GM12878 (cell line): ENCODE measurements at regions not wholly inside any gene's neighbourhood (a gene's known extent, or its start where the extent isn't known, plus 50 kb on each side); places are given as distances from the start of the nearest gene placed in this dataset.

Experiments used
- ATAC-seq: fragments of 200-7000 bp; cut with Tn5 transposase; 3 replicates; pipeline ENCODE4 v1.9.1; 2020; ENCODE audit warnings: mild to moderate bottlenecking, moderate library complexity
- BruUV-seq: library from RNA; stranded (reverse); fragments of 400-500 nt; replicated peaks from 2 replicates; lab custom pipeline; 2021; lab: Mats Ljungman, UMichigan
- CTCF ChIA-PET: fragments of 300-600 bp; sonication (Branson Sonifier 250); formaldehyde crosslinking; extraction: SDS; loops from one replicate; lab custom pipeline; 2021; ENCODE audit warnings: inconsistent platforms; lab: Yijun Ruan, JAX
- POLR2A ChIA-PET: fragments of 350-600 bp; formaldehyde crosslinking; extraction: SDS; loops from one replicate; lab custom pipeline; 2021; ENCODE audit warnings: inconsistent platforms; lab: Charles Lee
- RAD21 ChIA-PET: fragments of 300-600 bp; sonication (Branson Sonifier 250); formaldehyde crosslinking; loops from one replicate; lab custom pipeline; 2023; ENCODE audit warnings: antibody characterized with exemption; ENCODE audit not compliant: unreplicated experiment; lab: Charles Lee
- SMC1A ChIA-PET: fragments of 300-600 bp; sonication (Branson Sonifier 250); formaldehyde crosslinking; loops from one replicate; lab custom pipeline; 2023; ENCODE audit not compliant: unreplicated experiment, uncharacterized antibody; lab: Charles Lee
- DNase-seq: peaks from one replicate; pipeline ENCODE4 v3.0.0-alpha.2; 2011; ENCODE audit warnings: low read depth, low spot score
- FAIRE-seq: peaks from 3 replicates; lab custom pipeline; 2011; peaks lifted over from hg19 to GRCh38; lab: Jason Lieb, UNC
- H2AFZ ChIP-seq: 2 replicates; pipeline ENCODE4 v1.6.0; 2011; ENCODE audit warnings: low read depth, low read length, control low read depth; ENCODE audit not compliant: control insufficient read depth
- H3K27ac ChIP-seq: 2 replicates; pipeline ENCODE4 v1.5.1; 2011; ENCODE audit warnings: control low read depth; ENCODE audit not compliant: control insufficient read depth, insufficient read depth
- H3K27me3 ChIP-seq, 2 experiments: replicated peaks in 1 of 2; 2 replicates each; pipeline versions ENCODE4 v1.6.0 to v1.6.1; 2011; ENCODE audit warnings: low read length in 1 of 2; ENCODE audit not compliant: control insufficient read depth in 2 of 2, insufficient read depth in 2 of 2
- H3K36me3 ChIP-seq, 2 experiments: 2 replicates each; pipeline ENCODE4 v1.5.1; 2011; ENCODE audit warnings: low read length in 1 of 2; ENCODE audit not compliant: control insufficient read depth in 2 of 2, insufficient read depth in 2 of 2
- H3K4me1 ChIP-seq: 2 replicates; pipeline ENCODE4 v1.6.1; 2011; ENCODE audit warnings: mild to moderate bottlenecking, low read length, moderate library complexity, mixed read lengths; ENCODE audit not compliant: control insufficient read depth, insufficient read depth
- H3K4me2 ChIP-seq: 2 replicates; pipeline ENCODE4 v1.6.0; 2011; ENCODE audit warnings: control low read depth; ENCODE audit not compliant: control insufficient read depth, insufficient read depth
- H3K4me3 ChIP-seq: fragments of 200-600 bp; sonication (generic); 2 replicates; pipeline ENCODE4 v1.5.1; 2016
- H3K79me2 ChIP-seq: 2 replicates; pipeline ENCODE4 v1.6.0; 2011; ENCODE audit warnings: low read length; ENCODE audit not compliant: control insufficient read depth, insufficient read depth
- H3K9ac ChIP-seq: 2 replicates; pipeline ENCODE4 v1.8.0; 2011; ENCODE audit warnings: low read length, control low read depth, mixed read lengths; ENCODE audit not compliant: control insufficient read depth, insufficient read depth
- H3K9me3 ChIP-seq: replicated peaks from 3 replicates; pipeline ENCODE4 v1.5.1; 2011; ENCODE audit warnings: mild to moderate bottlenecking, low read length; ENCODE audit not compliant: control insufficient read depth, insufficient read depth
- H4K20me1 ChIP-seq: 2 replicates; pipeline ENCODE4 v1.6.0; 2011; ENCODE audit not compliant: control insufficient read depth, insufficient read depth
- DPF2 ChIP-seq: fragments of 450-650 bp; IDR thresholded peaks from 2 replicates; pipeline ENCODE4 v1.6.1; 2017; ENCODE audit warnings: mild to moderate bottlenecking
- HDGF ChIP-seq: fragments of 450-650 bp; IDR thresholded peaks from 2 replicates; pipeline ENCODE4 v1.6.1; 2016; ENCODE audit warnings: antibody characterized with exemption
- IRF5 ChIP-seq: fragments of 450-650 bp; IDR thresholded peaks from 2 replicates; pipeline ENCODE4 v1.6.1; 2017; ENCODE audit warnings: borderline replicate concordance
- MAX ChIP-seq: IDR thresholded peaks from 2 replicates; pipeline ENCODE4 v1.6.1; 2012; ENCODE audit warnings: low read depth, low read length, improper control_type of control experiment
- MLLT1 ChIP-seq: fragments of 450-650 bp; IDR thresholded peaks from 2 replicates; pipeline ENCODE4 v1.6.1; 2016; ENCODE audit warnings: mild to moderate bottlenecking
- PRDM15 ChIP-seq: fragments of 450-650 bp; formaldehyde crosslinking; IDR thresholded peaks from 2 replicates; pipeline ENCODE4 v1.4.0; 2020; ENCODE audit warnings: mild to moderate bottlenecking, moderate library complexity
- RB1 ChIP-seq: fragments of 450-650 bp; formaldehyde crosslinking; IDR thresholded peaks from 2 replicates; pipeline ENCODE4 v1.6.1; 2017; ENCODE audit warnings: mild to moderate bottlenecking, borderline replicate concordance
- SRF ChIP-seq, 2 experiments: IDR thresholded peaks; 2 replicates each; pipeline ENCODE4 v1.6.1; 2011; ENCODE audit warnings: low read depth in 2 of 2, low read length in 2 of 2, mild to moderate bottlenecking in 1 of 2, moderate library complexity in 1 of 2
- WGBS: methylation state at CpG from one replicate; pipeline ENCODE4 v1.1.6; 2016; ENCODE audit warnings: low lambda C conversion rate; ENCODE audit not compliant: insufficient replicate concordance, insufficient coverage; ENCODE audit errors: missing lambda C conversion rate; 5-methylcytosine and 5-hydroxymethylcytosine counted together
- in situ Hi-C: fragments of 300-500 bp; cut with MboI; formaldehyde crosslinking; loops from 9 replicates; pipeline ENCODE4 v1.14.3; 2018; ENCODE audit warnings: mixed read lengths
- intact Hi-C: fragments of 100-400 bp; cut with micrococcal nuclease; formaldehyde crosslinking; loops from one replicate; pipeline ENCODE4 v1.14.2; 2022; ENCODE audit not compliant: unreplicated experiment

GRCh38 chr15:62377736-62378480, 212.8 kb upstream of the C2CD4B start:
- H3K9me3 ChIP-seq: no peaks in the 10 kb centered on the region
- TF ChIP-seq RB1 (no peak), MLLT1 (no peak)
- TF ChIP-seq, all 136 proteins: peak for 0
- no peaks in the 10 kb centered on the region for H3K27me3 ChIP-seq
- ChIA-PET RAD21 (no interaction called here), POLR2A (interaction anchor here (0.7 kb wide), 1 partner anchor 1319 kb away, joined by 3 read pairs; no protein-coding TSS in a partner anchor), SMC1A (no interaction called here), CTCF (no interaction called here)
- no peak for ATAC-seq
- H3K27ac ChIP-seq: no peak overlapping the region
- DNase-seq: no peak
- H3K4me2 ChIP-seq: no peak overlapping the region
- BruUV-seq: no TSS peak
- H3K9ac ChIP-seq: no peak overlapping the region
- H2AFZ ChIP-seq: no peak overlapping the region
- in situ Hi-C loops: no loop called here
- 70% methylated on average over 3 of the region's 3 CpGs for WGBS
- no peaks in the 10 kb centered on the region for H3K36me3 ChIP-seq
- intact Hi-C loops: no loop called here
- no peaks in the 10 kb centered on the region for H4K20me1 ChIP-seq
- no peak for FAIRE-seq
- no peaks in the 10 kb centered on the region for H3K79me2 ChIP-seq
- H3K4me1 ChIP-seq: no peaks in the 10 kb centered on the region
- H3K4me3 ChIP-seq: no peak overlapping the region

GRCh38 chr15:62378772-62379498, 213.8 kb upstream of the C2CD4B start:
- FAIRE-seq: no peak
- Histone ChIP-seq H3K4me2 (no peak overlapping the region), H3K79me2 (no peaks in the 10 kb centered on the region), H3K4me1 (no peaks in the 10 kb centered on the region), H3K4me3 (no peak overlapping the region), H3K9me3 (no peaks in the 10 kb centered on the region), H4K20me1 (no peaks in the 10 kb centered on the region), H2AFZ (no peak overlapping the region), H3K9ac (no peak overlapping the region), H3K27ac (no peak overlapping the region), H3K27me3 (no peaks in the 10 kb centered on the region), H3K36me3 (no peaks in the 10 kb centered on the region)
- intact Hi-C loops (no loop called here), in situ Hi-C loops (no loop called here)
- SMC1A ChIA-PET: no interaction called here
- no peak for DNase-seq
- no peak for ATAC-seq
- BruUV-seq: no TSS peak
- POLR2A ChIA-PET: no interaction called here
- WGBS: 24% methylated on average over 5 of the region's 5 CpGs
- CTCF ChIA-PET: no interaction called here
- RAD21 ChIA-PET: no interaction called here
- TF ChIP-seq MAX (no peak), SRF (IDR thresholded peaks at IDR 0.05; ENCODE audit: low read depth in 2 of 2, low read length in 2 of 2) (no peak), PRDM15 (CRISPR knock-in tag) (no peak), IRF5 (no peak), HDGF (no peak), DPF2 (no peak)
